ENCODE measurements at regions not wholly inside any gene's neighbourhood (a gene's known extent, or its start where the extent isn't known, plus 50 kb on each side); places are given as distances from the start of the nearest gene placed in this dataset.

GRCh38 chr18:51824746-51825145 lies 515.3 kb upstream of the DCC start:
- Histone ChIP-seq H3K9ac (ENCODE audit: insufficient read depth, low read depth, low read length) (no peak overlapping the region), H3K36me3 (replicated peaks in 1 of 2; ENCODE audit: control insufficient read depth in 1 of 2, insufficient read depth in 2 of 2, low read length in 2 of 2) (no peaks in the 10 kb centered on the region), H3K79me2 (ENCODE audit: insufficient read depth, low read length) (no peaks in the 10 kb centered on the region), H3K27me3 (ENCODE audit: control insufficient read depth in 1 of 2, insufficient read depth in 2 of 2, low read length in 2 of 2) (no peaks in the 10 kb centered on the region), H3K4me2 (ENCODE audit: low read depth, low read length) (no peak overlapping the region), H2AFZ (ENCODE audit: low read length) (no peak overlapping the region), H3K4me3 (replicated peaks in 1 of 3; ENCODE audit: insufficient read depth in 1 of 3, low read depth in 2 of 3, low read length in 3 of 3) (no peak overlapping the region), H3K4me1 (ENCODE audit: insufficient read depth, low read length) (no peaks in the 10 kb centered on the region), H3K9me3 (ENCODE audit: low read length) (peaks cover 52% of the 10 kb centered on the region; the same call in 1 of the 2 replicates), H3K27ac (ENCODE audit: extremely low read length, insufficient read depth, low read length) (no peak overlapping the region), H4K20me1 (ENCODE audit: insufficient read depth, low read length) (no peaks in the 10 kb centered on the region)
- FAIRE-seq (no peak), DNase-seq (ENCODE audit: low spot score) (no peak), ATAC-seq (no peak)
- no TSS peak for BruUV-seq (replicated peaks)
- WGBS (ENCODE audit: low lambda C conversion rate): 42% methylated on average over 2 of the region's 2 CpGs
- POLR2A ChIA-PET: no interaction called here
- CTCF ChIA-PET (ENCODE audit: low intra/inter-chr PET ratio, low total read pairs): no interaction called here
- in situ Hi-C loops (cut with HindIII; ENCODE audit: extremely low pct_ligation_motif_present, low pct_unique_long_range_greater_than_20kb) (no loop called here), intact Hi-C loops (cut with micrococcal nuclease; ENCODE audit: unreplicated experiment) (no loop called here)
- TF ChIP-seq JUNB (CRISPR knock-in tag; IDR thresholded peaks at IDR 0.05; ENCODE audit: borderline replicate concordance): no peak

- Histone ChIP-seq H4K20me1 (ENCODE audit: insufficient read depth, low read length) (no peaks in the 10 kb centered on the region), H3K36me3 (replicated peaks in 1 of 2; ENCODE audit: control insufficient read depth in 1 of 2, insufficient read depth in 2 of 2, low read length in 2 of 2) (no peaks in the 10 kb centered on the region), H3K9ac (ENCODE audit: insufficient read depth, low read depth, low read length) (no peak overlapping the region), H3K4me2 (ENCODE audit: low read depth, low read length) (no peak overlapping the region), H2AFZ (ENCODE audit: low read length) (no peak overlapping the region), H3K79me2 (ENCODE audit: insufficient read depth, low read length) (no peaks in the 10 kb centered on the region), H3K4me1 (ENCODE audit: insufficient read depth, low read length) (no peaks in the 10 kb centered on the region), H3K27ac (ENCODE audit: extremely low read length, insufficient read depth, low read length) (no peak overlapping the region), H3K27me3 (ENCODE audit: control insufficient read depth in 1 of 2, insufficient read depth in 2 of 2, low read length in 2 of 2) (no peaks in the 10 kb centered on the region), H3K9me3 (ENCODE audit: low read length) (peaks cover 22% of the 10 kb centered on the region), H3K4me3 (replicated peaks in 1 of 3; ENCODE audit: insufficient read depth in 1 of 3, low read depth in 2 of 3, low read length in 3 of 3) (no peak overlapping the region)
- CTCF ChIA-PET (ENCODE audit: low intra/inter-chr PET ratio, low total read pairs): no interaction called here
- FAIRE-seq (no peak), ATAC-seq (no peak), DNase-seq (ENCODE audit: low spot score) (no peak)
- no TSS peak for BruUV-seq (replicated peaks)
- intact Hi-C loops (cut with micrococcal nuclease; ENCODE audit: unreplicated experiment): no loop called here
- no peak for TF ChIP-seq TBL1XR1 (IDR thresholded peaks at IDR 0.05; ENCODE audit: borderline replicate concordance, low read length, partially characterized antibody)
- TF ChIP-seq RXRA (CRISPR knock-in tag; IDR thresholded peaks at IDR 0.05): no peak
- TF ChIP-seq GATA4 (IDR thresholded peaks at IDR 0.05; ENCODE audit: borderline replicate concordance, low read depth): no peak
- no peak for TF ChIP-seq ZNF367 (CRISPR knock-in tag; IDR thresholded peaks at IDR 0.05; ENCODE audit: borderline replicate concordance)
- TF ChIP-seq ZNF782 (CRISPR knock-in tag; IDR thresholded peaks at IDR 0.05; ENCODE audit: borderline replicate concordance): no peak
- WGBS (ENCODE audit: low lambda C conversion rate): 8% methylated on average over 5 of the region's 6 CpGs
- in situ Hi-C loops (cut with HindIII; ENCODE audit: extremely low pct_ligation_motif_present, low pct_unique_long_range_greater_than_20kb): no loop called here
- POLR2A ChIA-PET: no interaction called here
These were observed 506.1 kb upstream of the DCC start for GRCh38 chr18:51833850-51834249.

Measured in HepG2 (cell line).